Karpas-422 (cell line): ENCODE measurements at regions not wholly inside any gene's neighbourhood (a gene's known extent, or its start where the extent isn't known, plus 50 kb on each side); places are given as distances from the start of the nearest gene placed in this dataset.

Experiments
- DNase-seq: peaks from one replicate; pipeline ENCODE4 v3.0.0-alpha.2; 2015
- H2AFZ ChIP-seq: fragments of 200-600 bp; sonication (generic); 2 replicates; pipeline ENCODE4 v1.6.1; 2014; ENCODE audit warnings: antibody characterized with exemption, low read length, mixed read lengths
- H3K27ac ChIP-seq: fragments of 200-600 bp; sonication (generic); 2 replicates; pipeline ENCODE4 v1.5.1; 2014; ENCODE audit warnings: mild to moderate bottlenecking, low read length, moderate library complexity
- H3K27me3 ChIP-seq: fragments of 200-600 bp; sonication (generic); 2 replicates; pipeline ENCODE4 v1.6.1; 2014; ENCODE audit warnings: low read length, mixed read lengths
- H3K36me3 ChIP-seq: fragments of 200-600 bp; sonication (generic); 2 replicates; pipeline ENCODE4 v1.6.1; 2014; ENCODE audit warnings: low read length, mixed read lengths; ENCODE audit not compliant: insufficient read depth
- H3K4me1 ChIP-seq: fragments of 200-600 bp; sonication (generic); 2 replicates; pipeline ENCODE4 v1.6.1; 2014; ENCODE audit warnings: mild to moderate bottlenecking, low read length, mixed read lengths
- H3K4me2 ChIP-seq: fragments of 200-600 bp; sonication (generic); 2 replicates; pipeline ENCODE4 v1.6.1; 2014; ENCODE audit warnings: low read length, low read depth, mild to moderate bottlenecking; ENCODE audit not compliant: poor library complexity, severe bottlenecking
- H3K4me3 ChIP-seq: fragments of 200-600 bp; sonication (generic); 2 replicates; pipeline ENCODE4 v1.5.1; 2014; ENCODE audit warnings: mild to moderate bottlenecking, antibody characterized with exemption, low read length, mixed read lengths
- H3K79me2 ChIP-seq: fragments of 200-600 bp; sonication (generic); 2 replicates; pipeline ENCODE4 v1.6.1; 2014; ENCODE audit warnings: mild to moderate bottlenecking, low read length, mixed read lengths
- H3K9ac ChIP-seq: fragments of 200-600 bp; sonication (generic); 2 replicates; pipeline ENCODE4 v1.6.0; 2014; ENCODE audit warnings: low read length
- H3K9me2 ChIP-seq: fragments of 200-600 bp; sonication (generic), shearing (Covaris generic); replicated peaks from 2 replicates; pipeline ENCODE4 v1.6.0; 2014; ENCODE audit warnings: mild to moderate bottlenecking, low read length, moderate library complexity; ENCODE audit not compliant: insufficient read depth
- H3K9me3 ChIP-seq: fragments of 300-700, 200-600 bp; sonication (generic); 2 replicates; pipeline ENCODE4 v1.6.1; 2014; ENCODE audit warnings: low read length, mixed read lengths
- H4K20me1 ChIP-seq: fragments of 200-600 bp; sonication (generic); 2 replicates; pipeline ENCODE4 v1.6.1; 2014; ENCODE audit warnings: mild to moderate bottlenecking, antibody characterized with exemption, low read length, low read depth; ENCODE audit not compliant: insufficient read depth

- Histone ChIP-seq H3K4me3 (no peak overlapping the region), H3K79me2 (no peaks in the 10 kb centered on the region), H3K4me1 (no peaks in the 10 kb centered on the region), H3K9ac (no peak overlapping the region), H2AFZ (no peak overlapping the region), H3K27ac (no peak overlapping the region), H3K27me3 (no peaks in the 10 kb centered on the region), H3K9me2 (no peaks in the 10 kb centered on the region), H3K36me3 (no peaks in the 10 kb centered on the region), H3K4me2 (no peak overlapping the region), H4K20me1 (no peaks in the 10 kb centered on the region), H3K9me3 (no peaks in the 10 kb centered on the region)
- DNase-seq: no peak
Measured at GRCh38 chr4:175542786-175543185, 269.3 kb downstream of the GPM6A start.

GRCh38 chr4:175559126-175559525 is 252.9 kb downstream of the GPM6A start:
- Histone ChIP-seq H2AFZ (no peak overlapping the region), H3K4me2 (no peak overlapping the region), H3K27ac (no peak overlapping the region), H3K36me3 (no peaks in the 10 kb centered on the region), H3K4me3 (no peak overlapping the region), H3K79me2 (no peaks in the 10 kb centered on the region), H3K4me1 (no peaks in the 10 kb centered on the region), H3K9ac (no peak overlapping the region), H3K9me3 (no peaks in the 10 kb centered on the region), H4K20me1 (no peaks in the 10 kb centered on the region), H3K27me3 (no peaks in the 10 kb centered on the region), H3K9me2 (no peaks in the 10 kb centered on the region)
- no peak for DNase-seq

GRCh38 chr4:175559526-175559925 is 252.5 kb downstream of the GPM6A start:
- no peaks in the 10 kb centered on the region for H3K9me2 ChIP-seq
- no peaks in the 10 kb centered on the region for H3K79me2 ChIP-seq
- no peaks in the 10 kb centered on the region for H3K36me3 ChIP-seq
- no peak overlapping the region for H3K27ac ChIP-seq
- no peak overlapping the region for H3K4me2 ChIP-seq
- H3K4me1 ChIP-seq: no peaks in the 10 kb centered on the region
- no peaks in the 10 kb centered on the region for H3K9me3 ChIP-seq
- DNase-seq: no peak
- H3K9ac ChIP-seq: no peak overlapping the region
- H3K27me3 ChIP-seq: no peaks in the 10 kb centered on the region
- no peak overlapping the region for H3K4me3 ChIP-seq
- H4K20me1 ChIP-seq: no peaks in the 10 kb centered on the region
- H2AFZ ChIP-seq: no peak overlapping the region

- no peak overlapping the region for H3K4me2 ChIP-seq
- no peaks in the 10 kb centered on the region for H3K9me3 ChIP-seq
- H2AFZ ChIP-seq: no peak overlapping the region
Measured at GRCh38 chr4:175560604-175561003, 251.5 kb downstream of the GPM6A start.

GRCh38 chr4:175561696-175562095 is 250.4 kb downstream of the GPM6A start:
- H3K9ac ChIP-seq: no peak overlapping the region
- H3K79me2 ChIP-seq: no peaks in the 10 kb centered on the region
- no peak for DNase-seq
- H3K27ac ChIP-seq: no peak overlapping the region
- H3K4me2 ChIP-seq: no peak overlapping the region
- H3K9me2 ChIP-seq: no peaks in the 10 kb centered on the region
- no peak overlapping the region for H2AFZ ChIP-seq
- no peaks in the 10 kb centered on the region for H3K9me3 ChIP-seq
- H3K4me3 ChIP-seq: no peak overlapping the region
- H3K27me3 ChIP-seq: no peaks in the 10 kb centered on the region
- no peaks in the 10 kb centered on the region for H4K20me1 ChIP-seq
- no peaks in the 10 kb centered on the region for H3K36me3 ChIP-seq
- no peaks in the 10 kb centered on the region for H3K4me1 ChIP-seq

More at GRCh38 chr4:175560604-175561003, 251.5 kb downstream of the GPM6A start:
- Histone ChIP-seq H3K36me3 (no peaks in the 10 kb centered on the region), H3K9ac (no peak overlapping the region), H3K27ac (no peak overlapping the region), H3K4me1 (no peaks in the 10 kb centered on the region), H3K79me2 (no peaks in the 10 kb centered on the region), H4K20me1 (no peaks in the 10 kb centered on the region), H3K27me3 (no peaks in the 10 kb centered on the region), H3K4me3 (no peak overlapping the region), H3K9me2 (no peaks in the 10 kb centered on the region)
- peak; percentile 47 for DNase-seq

GRCh38 chr4:175562111-175562510 is 250.0 kb downstream of the GPM6A start:
- no peak overlapping the region for H3K9ac ChIP-seq
- no peaks in the 10 kb centered on the region for H3K4me1 ChIP-seq
- H3K27ac ChIP-seq: no peak overlapping the region
- no peak overlapping the region for H2AFZ ChIP-seq
- no peaks in the 10 kb centered on the region for H3K9me3 ChIP-seq
- H3K27me3 ChIP-seq: no peaks in the 10 kb centered on the region
- no peaks in the 10 kb centered on the region for H3K36me3 ChIP-seq
- no peak overlapping the region for H3K4me3 ChIP-seq
- no peak overlapping the region for H3K4me2 ChIP-seq
- no peaks in the 10 kb centered on the region for H3K79me2 ChIP-seq
- DNase-seq: no peak
- H3K9me2 ChIP-seq: no peaks in the 10 kb centered on the region
- H4K20me1 ChIP-seq: no peaks in the 10 kb centered on the region

GRCh38 chr4:175562542-175562941 is 249.5 kb downstream of the GPM6A start:
- Histone ChIP-seq H3K9me3 (no peaks in the 10 kb centered on the region), H4K20me1 (no peaks in the 10 kb centered on the region), H3K79me2 (no peaks in the 10 kb centered on the region), H3K27ac (no peak overlapping the region), H3K36me3 (no peaks in the 10 kb centered on the region), H3K9me2 (no peaks in the 10 kb centered on the region), H3K4me1 (no peaks in the 10 kb centered on the region), H2AFZ (no peak overlapping the region), H3K4me3 (no peak overlapping the region), H3K9ac (no peak overlapping the region), H3K4me2 (no peak overlapping the region), H3K27me3 (no peaks in the 10 kb centered on the region)
- DNase-seq: no peak
